ENCODE measurements at regions not wholly inside any gene's neighbourhood (a gene's known extent, or its start where the extent isn't known, plus 50 kb on each side); places are given as distances from the start of the nearest gene placed in this dataset.

GRCh38 chr10:71136036-71136721 lies 76.2 kb upstream of the UNC5B start:
- Histone ChIP-seq H3K27me3 (replicated peaks; ENCODE audit: insufficient read depth) (peaks cover 35% of the 10 kb centered on the region), H3K9me3 (ENCODE audit: low read depth) (no peaks in the 10 kb centered on the region), H3K9me2 (ENCODE audit: insufficient read depth) (no peaks in the 10 kb centered on the region), H3K79me2 (ENCODE audit: insufficient read depth) (no peaks in the 10 kb centered on the region), H4K20me1 (ENCODE audit: insufficient read depth) (no peaks in the 10 kb centered on the region), H3K36me3 (ENCODE audit: low read depth) (no peaks in the 10 kb centered on the region), H3K4me3 (no peak overlapping the region), H3K27ac (no peak overlapping the region), H3K4me2 (ENCODE audit: unreplicated experiment) (no peak overlapping the region), H3K4me1 (ENCODE audit: insufficient read depth) (no peaks in the 10 kb centered on the region), H3K9ac (no peak overlapping the region), H2AFZ (no peak overlapping the region), H3F3A (ENCODE audit: insufficient read depth) (no peaks in the 10 kb centered on the region)
- DNase-seq = no peak
- TF ChIP-seq EZH2phosphoT487 (IDR thresholded peaks at IDR 0.05; ENCODE audit: insufficient read depth, low read depth) = no peak
- 35 to 38% methylated on average over 8 of the region's 8 CpGs for WGBS, 2 experiments (ENCODE audit: low coverage in 1 of 2, low lambda C conversion rate in 2 of 2, missing lambda C conversion rate in 2 of 2)
- in situ Hi-C loops (cut with MboI) = no loop called here

- no peaks in the 10 kb centered on the region for H3K36me3 ChIP-seq (ENCODE audit: low read depth)
- H3F3A ChIP-seq (ENCODE audit: insufficient read depth) = no peaks in the 10 kb centered on the region
- peaks cover 39% of the 10 kb centered on the region for H3K27me3 ChIP-seq (replicated peaks; ENCODE audit: insufficient read depth)
- in situ Hi-C loops (cut with MboI) = no loop called here
- DNase-seq = no peak
- no peak overlapping the region for H3K4me2 ChIP-seq (ENCODE audit: unreplicated experiment)
- 67 to 100% methylated on average over 2 of the region's 2 CpGs for WGBS, 2 experiments (ENCODE audit: low coverage in 1 of 2, low lambda C conversion rate in 2 of 2, missing lambda C conversion rate in 2 of 2)
- H3K4me1 ChIP-seq (ENCODE audit: insufficient read depth) = no peaks in the 10 kb centered on the region
- H3K4me3 ChIP-seq = no peak overlapping the region
- no peak overlapping the region for H3K9ac ChIP-seq
- H3K9me2 ChIP-seq (ENCODE audit: insufficient read depth) = no peaks in the 10 kb centered on the region
- H4K20me1 ChIP-seq (ENCODE audit: insufficient read depth) = no peaks in the 10 kb centered on the region
- no peak overlapping the region for H3K27ac ChIP-seq
- no peaks in the 10 kb centered on the region for H3K79me2 ChIP-seq (ENCODE audit: insufficient read depth)
- TF ChIP-seq EZH2phosphoT487 (IDR thresholded peaks at IDR 0.05; ENCODE audit: insufficient read depth, low read depth) (no peak), EZH2 (IDR thresholded peaks at IDR 0.05; ENCODE audit: insufficient read depth, poor library complexity, severe bottlenecking) (no peak)
- H2AFZ ChIP-seq = no peak overlapping the region
- no peaks in the 10 kb centered on the region for H3K9me3 ChIP-seq (ENCODE audit: low read depth)
Measured at GRCh38 chr10:71137701-71138100, 74.7 kb upstream of the UNC5B start.

GRCh38 chr10:71138166-71138830 lies 74.1 kb upstream of the UNC5B start:
- TF ChIP-seq EZH2 (IDR thresholded peaks at IDR 0.05; ENCODE audit: insufficient read depth, poor library complexity, severe bottlenecking) (no peak), EZH2phosphoT487 (IDR thresholded peaks at IDR 0.05; ENCODE audit: insufficient read depth, low read depth) (no peak)
- Histone ChIP-seq H3K27me3 (replicated peaks; ENCODE audit: insufficient read depth) (peaks cover 41% of the 10 kb centered on the region), H3K9me3 (ENCODE audit: low read depth) (no peaks in the 10 kb centered on the region), H3K4me2 (ENCODE audit: unreplicated experiment) (no peak overlapping the region), H3K4me1 (ENCODE audit: insufficient read depth) (no peaks in the 10 kb centered on the region), H3K9me2 (ENCODE audit: insufficient read depth) (no peaks in the 10 kb centered on the region), H2AFZ (no peak overlapping the region), H4K20me1 (ENCODE audit: insufficient read depth) (no peaks in the 10 kb centered on the region), H3K4me3 (no peak overlapping the region), H3K27ac (no peak overlapping the region), H3F3A (ENCODE audit: insufficient read depth) (no peaks in the 10 kb centered on the region), H3K36me3 (ENCODE audit: low read depth) (no peaks in the 10 kb centered on the region), H3K79me2 (ENCODE audit: insufficient read depth) (no peaks in the 10 kb centered on the region), H3K9ac (no peak overlapping the region)
- in situ Hi-C loops (cut with MboI) = no loop called here
- no peak for DNase-seq
- 29 to 34% methylated on average over 14 of the region's 14 CpGs for whole genome bisulfite sequencing, 2 experiments (ENCODE audit: low coverage in 1 of 2, low lambda C conversion rate in 2 of 2, missing lambda C conversion rate in 2 of 2)

GRCh38 chr10:71141528-71141927 lies 70.8 kb upstream of the UNC5B start:
- Histone ChIP-seq H3K27ac (no peak overlapping the region), H3K27me3 (replicated peaks; ENCODE audit: insufficient read depth) (peaks cover 43% of the 10 kb centered on the region), H3K9me2 (ENCODE audit: insufficient read depth) (no peaks in the 10 kb centered on the region), H3K4me1 (ENCODE audit: insufficient read depth) (no peaks in the 10 kb centered on the region), H2AFZ (no peak overlapping the region), H3K4me3 (no peak overlapping the region), H3K9ac (no peak overlapping the region), H3K36me3 (ENCODE audit: low read depth) (no peaks in the 10 kb centered on the region), H3K79me2 (ENCODE audit: insufficient read depth) (no peaks in the 10 kb centered on the region), H4K20me1 (ENCODE audit: insufficient read depth) (no peaks in the 10 kb centered on the region), H3F3A (ENCODE audit: insufficient read depth) (no peaks in the 10 kb centered on the region), H3K9me3 (ENCODE audit: low read depth) (no peaks in the 10 kb centered on the region), H3K4me2 (ENCODE audit: unreplicated experiment) (no peak overlapping the region)
- in situ Hi-C loops (cut with MboI) = no loop called here
- TF ChIP-seq EZH2 (IDR thresholded peaks at IDR 0.05; ENCODE audit: insufficient read depth, poor library complexity, severe bottlenecking) (no peak), EZH2phosphoT487 (IDR thresholded peaks at IDR 0.05; ENCODE audit: insufficient read depth, low read depth) (no peak)
- no peak for DNase-seq
- WGBS, 2 experiments (ENCODE audit: low coverage in 1 of 2, low lambda C conversion rate in 2 of 2, missing lambda C conversion rate in 2 of 2) = 56 to 70% methylated on average over 4 of the region's 4 CpGs
